ENCODE measurements at regions not wholly inside any gene's neighbourhood (a gene's known extent, or its start where the extent isn't known, plus 50 kb on each side); places are given as distances from the start of the nearest gene placed in this dataset.
"Not testable (repeated sequence)": the region's sequence is repeated elsewhere in the genome, so short reads cannot be mapped to it uniquely, and the experiment has no call there.

- in situ Hi-C loops (cut with HindIII; ENCODE audit: low sequenced_read_pairs), result no loop called here
- no peak for TF ChIP-seq CTCF (IDR thresholded peaks at IDR 0.05; ENCODE audit: low read depth, low read length)
- no peak overlapping the region for H3K4me3 ChIP-seq (ENCODE audit: low read depth, low read length)
- no peak for DNase-seq (ENCODE audit: low read depth, low spot score)
These were observed 426.7 kb upstream of the ARX start for GRCh38 chrX:25442499-25442898.

- no peak for TF ChIP-seq CTCF (IDR thresholded peaks at IDR 0.05; ENCODE audit: low read depth, low read length)
- DNase-seq (ENCODE audit: low read depth, low spot score), result no peak
- no peak overlapping the region for H3K4me3 ChIP-seq (ENCODE audit: low read depth, low read length)
- in situ Hi-C loops (cut with HindIII; ENCODE audit: low sequenced_read_pairs), result no loop called here
These were observed 417.5 kb upstream of the ARX start for GRCh38 chrX:25433307-25433706.

GRCh38 chrX:25432396-25432795, 416.6 kb upstream of the ARX start:
- no peak overlapping the region for H3K4me3 ChIP-seq (ENCODE audit: low read depth, low read length)
- no peak for TF ChIP-seq CTCF (IDR thresholded peaks at IDR 0.05; ENCODE audit: low read depth, low read length)
- no peak for DNase-seq (ENCODE audit: low read depth, low spot score)
- in situ Hi-C loops (cut with HindIII; ENCODE audit: low sequenced_read_pairs), result no loop called here

- no peak overlapping the region for H3K4me3 ChIP-seq (ENCODE audit: low read depth, low read length)
- no peak for DNase-seq (ENCODE audit: low read depth, low spot score)
- in situ Hi-C loops (cut with HindIII; ENCODE audit: low sequenced_read_pairs), result no loop called here
- TF ChIP-seq CTCF (IDR thresholded peaks at IDR 0.05; ENCODE audit: low read depth, low read length), result no peak
These were observed 412.2 kb upstream of the ARX start for GRCh38 chrX:25427873-25428555.

- DNase-seq (ENCODE audit: low read depth, low spot score); H3K4me3 ChIP-seq (ENCODE audit: low read depth, low read length); in situ Hi-C loops (cut with HindIII; ENCODE audit: low sequenced_read_pairs): not testable (repeated sequence)
These were observed 388.4 kb upstream of the ARX start for GRCh38 chrX:25404163-25404562.

- no peak for DNase-seq (ENCODE audit: low read depth, low spot score)
- no peak for TF ChIP-seq CTCF (IDR thresholded peaks at IDR 0.05; ENCODE audit: low read depth, low read length)
- in situ Hi-C loops (cut with HindIII; ENCODE audit: low sequenced_read_pairs), result no loop called here
- H3K4me3 ChIP-seq (ENCODE audit: low read depth, low read length), result no peak overlapping the region
These were observed 373.5 kb upstream of the ARX start for GRCh38 chrX:25389266-25389665.

GRCh38 chrX:25383196-25383595, 367.4 kb upstream of the ARX start:
- in situ Hi-C loops (cut with HindIII; ENCODE audit: low sequenced_read_pairs), result no loop called here
- DNase-seq (ENCODE audit: low read depth, low spot score), result no peak
- TF ChIP-seq CTCF (IDR thresholded peaks at IDR 0.05; ENCODE audit: low read depth, low read length), result no peak
- H3K4me3 ChIP-seq (ENCODE audit: low read depth, low read length), result no peak overlapping the region
